HL-60 (cell line): ENCODE measurements at regions not wholly inside any gene's neighbourhood (a gene's known extent, or its start where the extent isn't known, plus 50 kb on each side); places are given as distances from the start of the nearest gene placed in this dataset.

Experiments
- GABPA ChIP-seq: IDR thresholded peaks from 2 replicates; pipeline ENCODE4 v1.6.1; 2012; ENCODE audit warnings: low read depth
- POLR2AphosphoS5 ChIP-seq: IDR thresholded peaks from 2 replicates; pipeline ENCODE4 v1.6.1; 2012; ENCODE audit warnings: low read depth
- REST ChIP-seq: IDR thresholded peaks from 2 replicates; pipeline ENCODE4 v1.6.1; 2012; ENCODE audit warnings: low read depth; ENCODE audit not compliant: insufficient replicate concordance
- TF ChIP-seq, protein P1 (sequence below): IDR thresholded peaks from one replicate; pipeline ENCODE4 v1.5.1; 2011; ENCODE audit warnings: low read length, control low read depth, inconsistent platforms; ENCODE audit not compliant: insufficient read depth

GRCh38 chr6:132043148-132043547 is 92.0 kb upstream of the CCN2 start:
- TF ChIP-seq GABPA (no peak), POLR2AphosphoS5 (no peak), REST (no peak)
- TF ChIP-seq, protein P1, sequence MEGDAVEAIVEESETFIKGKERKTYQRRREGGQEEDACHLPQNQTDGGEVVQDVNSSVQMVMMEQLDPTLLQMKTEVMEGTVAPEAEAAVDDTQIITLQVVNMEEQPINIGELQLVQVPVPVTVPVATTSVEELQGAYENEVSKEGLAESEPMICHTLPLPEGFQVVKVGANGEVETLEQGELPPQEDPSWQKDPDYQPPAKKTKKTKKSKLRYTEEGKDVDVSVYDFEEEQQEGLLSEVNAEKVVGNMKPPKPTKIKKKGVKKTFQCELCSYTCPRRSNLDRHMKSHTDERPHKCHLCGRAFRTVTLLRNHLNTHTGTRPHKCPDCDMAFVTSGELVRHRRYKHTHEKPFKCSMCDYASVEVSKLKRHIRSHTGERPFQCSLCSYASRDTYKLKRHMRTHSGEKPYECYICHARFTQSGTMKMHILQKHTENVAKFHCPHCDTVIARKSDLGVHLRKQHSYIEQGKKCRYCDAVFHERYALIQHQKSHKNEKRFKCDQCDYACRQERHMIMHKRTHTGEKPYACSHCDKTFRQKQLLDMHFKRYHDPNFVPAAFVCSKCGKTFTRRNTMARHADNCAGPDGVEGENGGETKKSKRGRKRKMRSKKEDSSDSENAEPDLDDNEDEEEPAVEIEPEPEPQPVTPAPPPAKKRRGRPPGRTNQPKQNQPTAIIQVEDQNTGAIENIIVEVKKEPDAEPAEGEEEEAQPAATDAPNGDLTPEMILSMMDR = no peak
